Smooth muscle cell (in vitro differentiated cells): ENCODE measurements at regions not wholly inside any gene's neighbourhood (a gene's known extent, or its start where the extent isn't known, plus 50 kb on each side); places are given as distances from the start of the nearest gene placed in this dataset.

Experiments
- DNase-seq: peaks from one replicate; lab custom pipeline; 2025; ENCODE audit not compliant: unreplicated experiment; lab: John Stamatoyannopoulos, UW
- H2AFZ ChIP-seq: fragments of 200-600 bp; sonication (generic); 2 replicates; pipeline ENCODE4 v1.6.0; 2016; ENCODE audit warnings: antibody characterized with exemption, low read depth, mild to moderate bottlenecking
- H3F3A ChIP-seq: fragments of 200-600 bp; sonication (generic); 2 replicates; pipeline ENCODE4 v1.6.0; 2017; ENCODE audit warnings: antibody characterized with exemption, low read depth
- H3K27ac ChIP-seq: fragments of 200-600 bp; sonication (generic); 2 replicates; pipeline ENCODE4 v1.5.1; 2016; ENCODE audit warnings: low read depth, mild to moderate bottlenecking
- H3K27me3 ChIP-seq: fragments of 200-600 bp; sonication (generic); 2 replicates; pipeline ENCODE4 v1.6.1; 2016; ENCODE audit warnings: low read depth, mild to moderate bottlenecking
- H3K36me3 ChIP-seq: fragments of 200-600 bp; sonication (generic); 2 replicates; pipeline ENCODE4 v1.5.1; 2016; ENCODE audit warnings: low read depth
- H3K4me1 ChIP-seq: fragments of 200-600 bp; sonication (generic); 2 replicates; pipeline ENCODE4 v1.5.1; 2016; ENCODE audit warnings: low read depth
- H3K4me2 ChIP-seq: fragments of 200-600 bp; sonication (generic); 2 replicates; pipeline ENCODE4 v1.6.0; 2016; ENCODE audit warnings: mild to moderate bottlenecking
- H3K4me3 ChIP-seq: fragments of 200-600 bp; sonication (generic); 2 replicates; pipeline ENCODE4 v1.5.1; 2016; ENCODE audit warnings: mild to moderate bottlenecking
- H3K79me2 ChIP-seq: fragments of 200-600 bp; sonication (generic); 2 replicates; pipeline ENCODE4 v1.6.0; 2016; ENCODE audit warnings: low read depth, mild to moderate bottlenecking
- H3K9ac ChIP-seq: fragments of 200-600 bp; sonication (generic); 2 replicates; pipeline ENCODE4 v1.6.0; 2016; ENCODE audit warnings: low read depth
- H3K9me3 ChIP-seq: fragments of 200-600 bp; sonication (generic); replicated peaks from 2 replicates; pipeline ENCODE4 v1.5.1; 2016; ENCODE audit warnings: low read depth
- H4K20me1 ChIP-seq: fragments of 200-600 bp; sonication (generic); 2 replicates; pipeline ENCODE4 v1.6.0; 2016; ENCODE audit warnings: low read depth
- WGBS: methylation state at CpG from one replicate; pipeline ENCODE4 v1.1.7; 2016; ENCODE audit warnings: low lambda C conversion rate; 5-methylcytosine and 5-hydroxymethylcytosine counted together
- TF ChIP-seq, protein P1 (sequence below): fragments of 200-600 bp; sonication (generic); IDR thresholded peaks from 2 replicates; pipeline ENCODE4 v1.5.1; 2017; ENCODE audit warnings: borderline replicate concordance, mild to moderate bottlenecking, antibody characterized with exemption; ENCODE audit not compliant: insufficient read depth, poor library complexity, severe bottlenecking

DNA sequence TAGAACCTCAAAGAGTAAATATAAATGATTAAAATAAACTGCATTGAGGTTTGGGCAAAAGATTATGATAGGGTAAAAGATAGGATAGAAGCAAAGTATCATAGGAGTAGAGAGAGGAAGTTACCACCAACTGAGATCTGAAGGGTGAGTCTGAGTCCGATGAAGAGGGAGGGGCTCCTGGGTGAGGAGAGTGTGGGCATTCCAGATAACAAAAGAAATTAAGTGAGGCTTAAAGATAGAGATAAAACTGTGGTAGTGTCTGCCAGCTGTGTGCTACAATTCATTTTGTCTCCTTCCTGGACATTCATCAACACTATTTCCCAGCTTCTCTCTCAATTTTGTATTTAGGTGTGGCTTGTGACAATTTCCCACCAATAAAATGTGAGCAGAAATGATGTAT, 343.0 kb upstream of the PLSCR5 start:
- no peaks in the 10 kb centered on the region for H3F3A ChIP-seq
- H3K79me2 ChIP-seq: no peaks in the 10 kb centered on the region
- no peaks in the 10 kb centered on the region for H4K20me1 ChIP-seq
- TF ChIP-seq, protein P1, sequence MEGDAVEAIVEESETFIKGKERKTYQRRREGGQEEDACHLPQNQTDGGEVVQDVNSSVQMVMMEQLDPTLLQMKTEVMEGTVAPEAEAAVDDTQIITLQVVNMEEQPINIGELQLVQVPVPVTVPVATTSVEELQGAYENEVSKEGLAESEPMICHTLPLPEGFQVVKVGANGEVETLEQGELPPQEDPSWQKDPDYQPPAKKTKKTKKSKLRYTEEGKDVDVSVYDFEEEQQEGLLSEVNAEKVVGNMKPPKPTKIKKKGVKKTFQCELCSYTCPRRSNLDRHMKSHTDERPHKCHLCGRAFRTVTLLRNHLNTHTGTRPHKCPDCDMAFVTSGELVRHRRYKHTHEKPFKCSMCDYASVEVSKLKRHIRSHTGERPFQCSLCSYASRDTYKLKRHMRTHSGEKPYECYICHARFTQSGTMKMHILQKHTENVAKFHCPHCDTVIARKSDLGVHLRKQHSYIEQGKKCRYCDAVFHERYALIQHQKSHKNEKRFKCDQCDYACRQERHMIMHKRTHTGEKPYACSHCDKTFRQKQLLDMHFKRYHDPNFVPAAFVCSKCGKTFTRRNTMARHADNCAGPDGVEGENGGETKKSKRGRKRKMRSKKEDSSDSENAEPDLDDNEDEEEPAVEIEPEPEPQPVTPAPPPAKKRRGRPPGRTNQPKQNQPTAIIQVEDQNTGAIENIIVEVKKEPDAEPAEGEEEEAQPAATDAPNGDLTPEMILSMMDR: no peak
- no peaks in the 10 kb centered on the region for H3K4me1 ChIP-seq
- no peaks in the 10 kb centered on the region for H3K36me3 ChIP-seq
- H3K4me3 ChIP-seq: no peak overlapping the region
- DNase-seq: no peak
- no peak overlapping the region for H3K27ac ChIP-seq
- no peaks in the 10 kb centered on the region for H3K27me3 ChIP-seq
- no peak overlapping the region for H3K9ac ChIP-seq
- WGBS: 54% methylated on average over 1 of the region's 1 CpG
- no peak overlapping the region for H3K4me2 ChIP-seq
- no peaks in the 10 kb centered on the region for H3K9me3 ChIP-seq
- H2AFZ ChIP-seq: no peak overlapping the region

- Histone ChIP-seq H3F3A (no peaks in the 10 kb centered on the region), H3K4me2 (no peak overlapping the region), H4K20me1 (no peaks in the 10 kb centered on the region), H3K4me3 (no peak overlapping the region), H3K9ac (no peak overlapping the region), H3K36me3 (no peaks in the 10 kb centered on the region), H3K9me3 (no peaks in the 10 kb centered on the region), H3K27me3 (no peaks in the 10 kb centered on the region), H3K4me1 (no peaks in the 10 kb centered on the region), H3K79me2 (no peaks in the 10 kb centered on the region), H2AFZ (no peak overlapping the region), H3K27ac (no peak overlapping the region)
- 81% methylated on average over 1 of the region's 1 CpG for WGBS
- TF ChIP-seq, protein P1: no peak
- no peak for DNase-seq
These were observed 324.6 kb upstream of the PLSCR5 start for GRCh38 chr3:146929696-146930095.

DNA sequence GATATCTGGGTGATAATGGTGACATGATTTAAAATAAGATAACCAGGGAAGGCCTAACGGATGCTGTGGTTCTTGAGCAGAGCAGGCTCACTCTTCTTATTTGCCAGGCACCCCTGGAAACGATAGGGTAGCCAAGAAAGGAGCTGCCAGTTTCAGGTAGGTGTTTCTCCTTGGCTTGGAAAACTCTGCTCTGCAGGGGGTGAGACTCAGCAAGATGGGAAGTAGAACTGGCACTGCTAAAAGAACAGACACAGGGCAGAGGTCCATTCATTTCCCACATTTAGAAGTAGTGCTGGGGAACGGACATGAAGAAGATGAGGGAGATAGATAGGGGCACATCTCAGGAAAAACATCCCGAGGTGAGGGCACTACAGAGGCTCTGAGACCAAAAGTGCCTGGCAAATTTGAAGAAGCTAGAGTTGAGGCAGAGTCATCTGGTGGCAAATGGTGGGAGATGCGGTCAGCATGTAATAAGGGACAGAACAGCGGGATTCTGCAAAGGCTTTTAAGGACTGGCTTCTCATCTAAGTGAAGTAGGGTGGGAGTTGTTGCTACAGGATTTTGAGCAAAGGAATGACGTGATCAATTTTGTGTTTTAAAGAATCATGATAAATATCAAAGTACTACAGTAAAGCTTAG, 323.4 kb upstream of the PLSCR5 start:
- Histone ChIP-seq H3K36me3 (no peaks in the 10 kb centered on the region), H3K27ac (no peak overlapping the region), H3K27me3 (no peaks in the 10 kb centered on the region), H3K9ac (no peak overlapping the region), H3K79me2 (no peaks in the 10 kb centered on the region), H3K4me1 (no peaks in the 10 kb centered on the region), H3K4me2 (no peak overlapping the region), H3K4me3 (no peak overlapping the region), H2AFZ (no peak overlapping the region), H4K20me1 (no peaks in the 10 kb centered on the region), H3F3A (no peaks in the 10 kb centered on the region), H3K9me3 (no peaks in the 10 kb centered on the region)
- 87% methylated on average over 7 of the region's 7 CpGs for WGBS
- DNase-seq: no peak
- TF ChIP-seq, protein P1: no peak

- Histone ChIP-seq H2AFZ (no peak overlapping the region), H3K27ac (no peak overlapping the region), H4K20me1 (no peaks in the 10 kb centered on the region), H3K9ac (no peak overlapping the region), H3K4me2 (no peak overlapping the region), H3K36me3 (no peaks in the 10 kb centered on the region), H3F3A (no peaks in the 10 kb centered on the region), H3K4me3 (no peak overlapping the region), H3K4me1 (no peaks in the 10 kb centered on the region), H3K9me3 (no peaks in the 10 kb centered on the region), H3K79me2 (no peaks in the 10 kb centered on the region), H3K27me3 (no peaks in the 10 kb centered on the region)
- no peak for DNase-seq
- TF ChIP-seq, protein P1: no peak
- 94% methylated on average over 8 of the region's 8 CpGs for WGBS
These were observed 316.5 kb upstream of the PLSCR5 start for GRCh38 chr3:146921693-146922092.
